NCI-H2081 treated with DMSO at 0.1 percent for 48 hours (cell line): ENCODE measurements at regions not wholly inside any gene's neighbourhood (a gene's known extent, or its start where the extent isn't known, plus 50 kb on each side); places are given as distances from the start of the nearest gene placed in this dataset.
"Not testable (repeated sequence)": the region's sequence is repeated elsewhere in the genome, so short reads cannot be mapped to it uniquely, and the experiment has no call there.

Experiments used
- DNase-seq: peaks from one replicate; lab custom pipeline; 2025; lab: John Stamatoyannopoulos, UW

DNA sequence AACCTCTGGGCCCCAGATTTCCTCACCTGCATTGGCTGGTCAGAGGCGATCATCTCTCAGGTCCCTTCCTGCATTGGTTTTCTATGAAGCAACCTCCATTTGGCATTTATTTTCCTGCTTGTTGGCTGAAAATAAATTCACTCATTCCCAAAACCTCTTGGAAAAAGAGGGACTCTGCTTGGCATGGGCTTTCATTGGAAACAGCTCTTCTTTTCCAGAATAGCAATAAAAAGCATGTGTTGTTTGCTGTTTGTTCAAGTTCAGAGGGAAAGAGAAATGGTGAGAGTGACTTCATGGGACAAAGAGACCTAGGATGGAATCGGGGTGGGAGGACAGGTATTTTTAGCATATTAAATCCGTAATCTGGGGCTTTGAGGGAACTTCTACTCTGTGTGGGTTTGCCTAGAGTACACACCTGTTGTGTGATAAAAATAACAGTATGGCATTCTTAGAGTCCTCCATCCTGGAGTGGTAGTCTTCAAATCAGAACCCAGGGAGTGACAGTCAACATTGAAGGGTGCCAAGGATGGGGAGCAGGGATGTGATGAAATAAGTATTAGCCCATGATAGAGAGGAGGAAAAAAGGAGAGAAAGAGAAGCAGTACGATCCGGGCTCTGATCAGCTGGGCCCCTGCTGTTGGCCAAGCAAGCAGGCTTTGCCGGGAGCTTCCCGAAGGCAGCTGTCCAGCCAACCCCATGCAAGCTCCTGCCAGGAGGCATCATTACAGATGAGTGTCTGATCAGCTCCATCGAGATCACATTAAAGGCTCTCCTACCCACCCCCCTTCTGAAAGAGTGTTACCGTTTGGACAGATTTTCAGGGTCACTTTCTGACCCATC is 131.9 kb upstream of the NFIA start:
- no peak for DNase-seq

GRCh38 chr1:60949826-60950197 is 132.5 kb upstream of the NFIA start:
- DNase-seq, result no peak

DNA sequence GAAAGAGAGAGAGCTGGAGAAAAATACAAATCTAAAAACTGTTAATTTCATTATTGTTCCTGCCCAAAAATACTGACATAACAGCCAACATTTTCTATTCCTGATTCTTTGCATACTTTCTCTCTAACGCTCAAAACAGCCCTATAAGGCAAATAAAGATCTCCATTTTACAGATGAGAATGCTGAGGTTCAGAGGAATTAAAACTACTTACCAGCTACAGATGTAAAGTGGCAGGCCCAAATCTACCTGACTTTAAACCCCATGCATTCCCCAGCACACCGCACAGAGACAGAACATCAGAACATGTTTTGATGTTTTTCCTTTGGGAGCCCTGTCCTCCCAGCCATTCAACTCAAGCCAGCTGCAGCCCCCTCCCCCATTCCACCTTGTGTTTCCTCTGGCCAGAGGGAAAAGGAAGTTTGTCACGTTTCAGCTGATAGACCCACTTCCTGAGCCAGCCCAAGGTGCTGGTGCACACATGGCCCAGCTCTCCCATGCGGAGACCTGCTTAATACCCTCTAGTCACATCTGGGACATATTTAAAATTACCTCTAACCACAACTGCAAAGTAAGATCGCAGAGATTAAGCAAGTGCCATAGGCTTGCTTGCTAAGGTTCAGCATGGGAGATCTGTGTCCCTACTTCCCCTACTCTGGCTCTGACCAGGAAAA is 133.1 kb upstream of the NFIA start:
- DNase-seq, result no peak

DNA sequence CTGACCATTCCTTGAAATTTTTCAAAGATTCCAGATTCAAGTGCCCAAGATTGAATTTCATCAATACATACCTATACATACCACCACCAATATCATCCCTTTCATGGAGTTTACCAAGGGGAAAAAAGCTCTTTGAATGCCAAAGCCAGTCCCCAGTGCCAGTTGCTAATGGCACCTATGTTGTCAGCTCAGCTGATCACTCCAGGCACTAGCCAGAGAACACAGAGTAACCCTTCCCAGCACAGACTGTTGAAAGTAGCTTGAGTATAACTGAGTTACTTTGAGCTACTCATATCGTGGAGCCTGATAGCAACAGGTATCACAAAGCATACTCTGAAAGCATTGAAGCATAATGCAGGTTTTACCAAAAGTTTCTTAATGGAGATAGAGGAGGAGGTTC is 133.9 kb upstream of the NFIA start:
- no peak for DNase-seq

GRCh38 chr1:60947367-60947766 is 135.0 kb upstream of the NFIA start:
- no peak for DNase-seq

GRCh38 chr1:60942896-60943638 is 139.3 kb upstream of the NFIA start:
- DNase-seq, result no peak

DNA sequence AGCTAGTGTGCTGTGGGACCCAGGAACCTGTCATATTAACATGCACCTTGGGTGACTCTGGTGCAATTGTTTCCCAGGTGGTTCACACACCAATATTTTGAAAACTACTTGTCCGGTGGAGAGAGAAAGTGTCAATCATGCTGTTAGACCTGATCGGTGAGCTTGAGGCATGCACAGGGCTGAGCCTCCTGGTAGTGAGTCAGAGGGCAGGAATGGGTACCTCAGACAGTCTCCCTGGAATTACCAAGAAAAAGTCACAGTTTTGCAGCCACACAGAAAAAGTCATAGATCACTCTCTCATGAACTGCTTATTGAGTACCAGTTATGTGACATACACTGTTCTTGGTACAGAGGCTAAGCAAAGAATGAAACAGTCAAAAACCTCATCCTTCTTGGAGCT is 140.1 kb upstream of the NFIA start:
- DNase-seq, result no peak

DNA sequence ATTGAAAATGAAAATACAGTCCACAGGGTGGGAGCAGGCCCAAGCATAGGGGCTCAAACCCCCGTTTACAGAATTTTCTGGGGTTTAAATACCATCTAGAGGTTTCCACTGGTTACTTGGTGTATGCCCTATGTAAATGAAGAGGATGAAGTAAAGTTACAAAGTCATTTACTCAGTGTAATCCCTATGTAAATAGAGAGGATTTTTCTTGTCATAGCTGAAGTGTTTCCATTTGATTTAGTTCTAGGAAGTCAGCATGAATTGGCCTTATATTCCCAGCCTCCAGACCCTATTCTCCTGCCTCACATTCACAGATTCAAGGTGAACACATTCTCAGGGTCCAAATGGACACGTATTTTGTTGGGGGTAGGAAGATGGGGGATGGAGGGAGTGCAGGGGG is 141.7 kb upstream of the NFIA start:
- not testable (repeated sequence) for DNase-seq

GRCh38 chr1:60937720-60938119 is 144.6 kb upstream of the NFIA start:
- DNase-seq, result no peak

- no peak for DNase-seq
Measured at GRCh38 chr1:60936591-60937342, 145.6 kb upstream of the NFIA start.

- DNase-seq, result no peak
Measured at GRCh38 chr1:60936163-60936562, 146.2 kb upstream of the NFIA start.

DNA sequence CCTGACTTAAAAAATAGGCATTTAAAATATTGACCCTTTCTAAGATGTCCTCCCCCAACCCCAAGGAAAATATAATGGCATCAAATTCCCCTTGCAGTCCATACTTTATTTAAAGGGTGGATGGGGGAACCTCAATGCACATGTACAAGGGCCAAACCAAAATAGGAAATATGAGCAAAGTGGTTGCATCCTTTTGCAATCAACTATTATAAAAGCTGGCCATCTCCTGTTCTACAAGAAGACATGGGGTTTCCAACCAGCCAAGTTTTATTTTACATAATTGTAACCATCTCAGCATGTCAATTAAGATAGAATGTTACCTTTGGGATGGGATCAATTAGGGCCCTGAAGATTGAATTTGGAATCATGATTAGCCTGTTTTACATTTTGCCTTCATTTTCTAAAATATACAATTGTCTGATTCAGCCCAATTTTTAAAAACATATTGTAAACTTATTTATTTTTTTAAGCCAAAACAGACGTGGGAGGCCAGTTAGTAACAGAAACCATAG is 146.7 kb upstream of the NFIA start:
- DNase-seq, result no peak

DNA sequence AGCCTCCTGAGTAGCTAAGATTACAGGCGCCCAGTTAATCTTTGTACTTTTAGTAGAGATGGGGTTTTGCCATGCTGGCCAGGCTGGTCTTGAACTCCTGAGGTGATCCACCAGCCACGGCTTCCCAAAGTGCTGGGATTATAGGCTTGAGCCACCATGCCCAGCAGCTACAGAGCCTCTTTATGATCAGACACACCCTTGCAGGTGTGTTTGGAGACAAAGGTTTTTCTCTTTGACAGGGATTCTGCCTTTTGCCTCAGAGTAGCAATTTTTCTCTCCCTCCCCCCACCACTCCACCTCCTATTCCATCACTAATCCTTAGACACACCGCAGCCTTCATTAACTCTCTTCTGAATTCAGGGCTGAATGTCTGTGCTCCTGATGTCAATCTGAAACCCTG is 152.2 kb upstream of the NFIA start:
- DNase-seq, result no peak

GRCh38 chr1:60924964-60925798 is 157.2 kb upstream of the NFIA start:
- no peak for DNase-seq

GRCh38 chr1:60924165-60924564 is 158.2 kb upstream of the NFIA start:
- no peak for DNase-seq

GRCh38 chr1:60923389-60924087 is 158.8 kb upstream of the NFIA start:
- no peak for DNase-seq

DNA sequence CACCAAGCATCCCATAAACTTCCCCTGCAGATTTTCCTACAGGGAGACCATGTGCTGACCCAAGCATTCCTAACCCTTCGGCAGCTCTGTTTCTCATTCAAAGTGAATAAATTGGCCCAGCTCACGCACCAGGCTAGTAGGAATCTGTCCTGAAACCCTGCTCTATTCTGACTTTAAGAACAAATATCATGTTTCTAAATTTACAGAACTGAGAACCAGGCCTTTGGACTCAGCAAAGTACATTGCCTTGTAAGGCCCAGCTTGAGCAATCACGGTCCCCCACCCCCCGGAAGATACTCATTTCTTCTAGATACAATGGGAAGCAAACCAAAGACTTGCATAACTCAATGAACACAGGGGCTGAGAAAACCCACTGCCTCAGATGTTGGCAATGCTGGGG is 160.1 kb upstream of the NFIA start:
- DNase-seq, result no peak

GRCh38 chr1:60921175-60921574 is 161.2 kb upstream of the NFIA start:
- no peak for DNase-seq

- DNase-seq, result no peak
Measured at GRCh38 chr1:60920561-60920960, 161.8 kb upstream of the NFIA start.

DNA sequence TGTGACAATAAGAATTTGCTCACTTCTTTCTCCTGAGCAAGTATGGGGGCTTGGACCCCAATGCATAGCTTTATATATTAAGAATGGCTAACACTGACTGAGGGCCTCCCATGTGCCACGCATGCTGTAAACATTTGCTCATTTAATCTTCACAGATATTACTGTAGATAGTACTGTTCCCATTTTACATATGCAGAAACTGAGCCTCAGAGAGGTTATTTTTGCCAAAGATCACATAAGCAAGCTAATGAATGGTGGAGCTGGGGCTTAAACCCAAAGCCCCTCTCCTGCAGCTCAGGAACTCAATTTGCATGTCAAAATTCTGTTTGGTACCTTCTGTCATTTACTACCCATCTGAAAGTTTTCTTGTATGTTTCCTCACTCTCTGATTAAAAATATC is 163.5 kb upstream of the NFIA start:
- DNase-seq, result no peak

- DNase-seq, result no peak
Measured at GRCh38 chr1:60916906-60917305, 165.5 kb upstream of the NFIA start.
